HEK293 (cell line): ENCODE measurements at regions not wholly inside any gene's neighbourhood (a gene's known extent, or its start where the extent isn't known, plus 50 kb on each side); places are given as distances from the start of the nearest gene placed in this dataset.

Source experiments
- CTCF ChIA-PET: fragments of 350-600 bp; formaldehyde crosslinking; extraction: SDS; loops from one replicate; lab custom pipeline; 2021; ENCODE audit warnings: antibody characterized with exemption; lab: Yijun Ruan, JAX
- POLR2A ChIA-PET: fragments of 300-600 bp; formaldehyde crosslinking; extraction: SDS; loops from one replicate; lab custom pipeline; 2020; ENCODE audit warnings: antibody characterized with exemption, inconsistent platforms; lab: Yijun Ruan, JAX
- H3K27ac ChIP-seq: fragments of 200-500 bp; sonication (Bioruptor generic); 2 replicates; pipeline ENCODE4 v1.5.1; 2014; ENCODE audit warnings: low read depth, low read length, control low read depth, inconsistent platforms; ENCODE audit errors: extremely low read depth
- H3K36me3 ChIP-seq, 2 experiments: fragments of 200-500 bp in 1 of 2; sonication (Bioruptor generic) in 1 of 2; 1 replicate in 1 of 2; 2 replicates in 1 of 2; pipeline ENCODE4 v1.5.1; 2014 to 2017; ENCODE audit warnings: inconsistent platforms in 2 of 2, low read length in 2 of 2; ENCODE audit not compliant: control insufficient read depth in 2 of 2, insufficient read depth in 1 of 2
- H3K4me1 ChIP-seq: fragments of 200-500 bp; sonication (Bioruptor generic); 2 replicates; pipeline ENCODE4 v1.5.1; 2014; ENCODE audit warnings: mild to moderate bottlenecking, low read length, inconsistent platforms; ENCODE audit not compliant: control insufficient read depth, insufficient read depth
- H3K4me3 ChIP-seq: 2 replicates; pipeline ENCODE4 v1.5.1; 2011; ENCODE audit warnings: low read depth, mild to moderate bottlenecking, control low read depth, low read length, moderate library complexity
- H3K9me3 ChIP-seq: fragments of 200-500 bp; sonication (Bioruptor generic); 2 replicates; pipeline ENCODE4 v1.5.1; 2014; ENCODE audit warnings: low read depth, low read length, inconsistent platforms; ENCODE audit not compliant: control insufficient read depth, insufficient read depth
- GLI2 ChIP-seq: fragments of 450-650 bp; formaldehyde crosslinking; IDR thresholded peaks from 2 replicates; pipeline ENCODE4; 2017; ENCODE audit warnings: missing biosample characterization, missing genetic modification characterization, low read depth, borderline replicate concordance
- INSM2 ChIP-seq: fragments of 450-650 bp; formaldehyde crosslinking; IDR thresholded peaks from 2 replicates; pipeline ENCODE4 v1.5.1; 2016; ENCODE audit warnings: missing biosample characterization, missing genetic modification characterization
- KLF10 ChIP-seq: fragments of 450-650 bp; IDR thresholded peaks from 2 replicates; pipeline ENCODE4 v1.5.1; 2018; ENCODE audit warnings: missing biosample characterization, mild to moderate bottlenecking, missing genetic modification characterization
- MEIS1 ChIP-seq: sonication (generic); formaldehyde crosslinking; IDR thresholded peaks from 2 replicates; pipeline ENCODE4 v1.8.1; 2022; ENCODE audit warnings: missing genetic modification reagents, mild to moderate bottlenecking, borderline replicate concordance
- MYNN ChIP-seq: fragments of 450-650 bp; formaldehyde crosslinking; IDR thresholded peaks from 2 replicates; pipeline ENCODE4 v1.5.1; 2016; ENCODE audit warnings: missing biosample characterization, missing genetic modification characterization, borderline replicate concordance
- OSR2 ChIP-seq: fragments of 450-650 bp; formaldehyde crosslinking; IDR thresholded peaks from 2 replicates; pipeline ENCODE4 v1.5.1; 2016; ENCODE audit warnings: missing biosample characterization, missing genetic modification characterization
- PATZ1 ChIP-seq: fragments of 450-650 bp; formaldehyde crosslinking; IDR thresholded peaks from 2 replicates; pipeline ENCODE4 v1.5.1; 2016; ENCODE audit warnings: missing biosample characterization, missing genetic modification characterization
- PRDM10 ChIP-seq: fragments of 450-650 bp; formaldehyde crosslinking; IDR thresholded peaks from 2 replicates; pipeline ENCODE4 v1.5.1; 2016; ENCODE audit warnings: missing biosample characterization, missing genetic modification characterization
- TRIM28 ChIP-seq: IDR thresholded peaks from 2 replicates; pipeline ENCODE4 v1.6.1; 2011; ENCODE audit warnings: low read length, control low read depth, borderline replicate concordance
- ZFHX2 ChIP-seq: fragments of 450-650 bp; formaldehyde crosslinking; conservative IDR thresholded peaks from 2 replicates; pipeline ENCODE4 v1.5.1; 2016; ENCODE audit warnings: missing biosample characterization, missing genetic modification characterization
- ZNF157 ChIP-seq: fragments of 450-650 bp; formaldehyde crosslinking; IDR thresholded peaks from 2 replicates; pipeline ENCODE4 v1.5.1; 2016; ENCODE audit warnings: missing biosample characterization, missing genetic modification characterization
- ZNF2 ChIP-seq: fragments of 450-650 bp; formaldehyde crosslinking; IDR thresholded peaks from 2 replicates; pipeline ENCODE4 v1.5.1; 2016; ENCODE audit warnings: missing biosample characterization, missing genetic modification characterization
- ZNF266 ChIP-seq: fragments of 450-650 bp; formaldehyde crosslinking; IDR thresholded peaks from 2 replicates; pipeline ENCODE4 v1.5.1; 2016; ENCODE audit warnings: missing biosample characterization, missing genetic modification characterization, low read depth
- ZNF354C ChIP-seq: fragments of 450-650 bp; formaldehyde crosslinking; IDR thresholded peaks from 2 replicates; pipeline ENCODE4 v1.5.1; 2016; ENCODE audit warnings: missing biosample characterization, missing genetic modification characterization, low read depth, borderline replicate concordance
- ZNF544 ChIP-seq: fragments of 450-650 bp; formaldehyde crosslinking; IDR thresholded peaks from 2 replicates; pipeline ENCODE4 v1.5.0; 2017; ENCODE audit warnings: missing biosample characterization, missing genetic modification characterization
- ZNF548 ChIP-seq: fragments of 450-650 bp; formaldehyde crosslinking; IDR thresholded peaks from 2 replicates; pipeline ENCODE4 v1.5.1; 2016; ENCODE audit warnings: missing biosample characterization, missing genetic modification characterization
- ZNF561 ChIP-seq: fragments of 450-650 bp; IDR thresholded peaks from 2 replicates; pipeline ENCODE4 v1.5.1; 2018; ENCODE audit warnings: missing biosample characterization, missing genetic modification characterization, borderline replicate concordance
- ZNF571 ChIP-seq: fragments of 450-650 bp; formaldehyde crosslinking; IDR thresholded peaks from 2 replicates; pipeline ENCODE4 v1.5.0; 2017; ENCODE audit warnings: missing biosample characterization, missing genetic modification characterization
- ZSCAN5A ChIP-seq: fragments of 450-650 bp; formaldehyde crosslinking; IDR thresholded peaks from 2 replicates; pipeline ENCODE4 v1.5.1; 2016; ENCODE audit warnings: missing biosample characterization, missing genetic modification characterization

- Histone ChIP-seq H3K27ac (no peak overlapping the region), H3K4me1 (no peaks in the 10 kb centered on the region), H3K9me3 (no peaks in the 10 kb centered on the region), H3K4me3 (no peak overlapping the region), H3K36me3 (peaks cover 0 to 3% of the 10 kb centered on the region in 2 experiments; a peak in 2 of 3 replicates)
- ChIA-PET POLR2A (no interaction called here), CTCF (no interaction called here)
- TF ChIP-seq OSR2 (tag by site-specific recombination) (no peak), ZSCAN5A (tag by site-specific recombination) (no peak), ZNF2 (no peak), ZNF544 (tag by site-specific recombination) (no peak), GLI2 (tag by site-specific recombination) (no peak), ZNF571 (tag by site-specific recombination) (no peak), MEIS1 (CRISPR knock-in tag) (no peak), ZNF266 (tag by site-specific recombination) (no peak), PRDM10 (tag by site-specific recombination) (no peak), PATZ1 (tag by site-specific recombination) (no peak), INSM2 (tag by site-specific recombination) (no peak), ZNF561 (no peak), ZNF157 (no peak), MYNN (tag by site-specific recombination) (no peak), ZNF548 (no peak), ZFHX2 (tag by site-specific recombination) (no peak), KLF10 (tag by site-specific recombination) (no peak), TRIM28 (no peak), ZNF354C (tag by site-specific recombination) (no peak)
These were observed 74.9 kb downstream of the MIAT start for GRCh38 chr22:26732284-26732683.
